SK-N-MC (cell line): ENCODE measurements at regions not wholly inside any gene's neighbourhood (a gene's known extent, or its start where the extent isn't known, plus 50 kb on each side); places are given as distances from the start of the nearest gene placed in this dataset.

Source experiments
- EZH2 ChIP-seq: fragments of 200-600 bp; sonication (generic); IDR thresholded peaks from one replicate; pipeline ENCODE4 v1.6.1; 2017; ENCODE audit warnings: antibody characterized with exemption
- FOXP2 ChIP-seq: optimal IDR thresholded peaks from 2 replicates; pipeline ENCODE3; 2011; ENCODE audit warnings: mild to moderate bottlenecking, moderate library complexity; ENCODE audit not compliant: insufficient read depth; ENCODE audit errors: extremely low read length, control extremely low read depth
- POLR2AphosphoS5 ChIP-seq: IDR thresholded peaks from 2 replicates; pipeline ENCODE4 v1.6.1; 2012; ENCODE audit warnings: mild to moderate bottlenecking, low read depth, low read length, borderline replicate concordance

DNA sequence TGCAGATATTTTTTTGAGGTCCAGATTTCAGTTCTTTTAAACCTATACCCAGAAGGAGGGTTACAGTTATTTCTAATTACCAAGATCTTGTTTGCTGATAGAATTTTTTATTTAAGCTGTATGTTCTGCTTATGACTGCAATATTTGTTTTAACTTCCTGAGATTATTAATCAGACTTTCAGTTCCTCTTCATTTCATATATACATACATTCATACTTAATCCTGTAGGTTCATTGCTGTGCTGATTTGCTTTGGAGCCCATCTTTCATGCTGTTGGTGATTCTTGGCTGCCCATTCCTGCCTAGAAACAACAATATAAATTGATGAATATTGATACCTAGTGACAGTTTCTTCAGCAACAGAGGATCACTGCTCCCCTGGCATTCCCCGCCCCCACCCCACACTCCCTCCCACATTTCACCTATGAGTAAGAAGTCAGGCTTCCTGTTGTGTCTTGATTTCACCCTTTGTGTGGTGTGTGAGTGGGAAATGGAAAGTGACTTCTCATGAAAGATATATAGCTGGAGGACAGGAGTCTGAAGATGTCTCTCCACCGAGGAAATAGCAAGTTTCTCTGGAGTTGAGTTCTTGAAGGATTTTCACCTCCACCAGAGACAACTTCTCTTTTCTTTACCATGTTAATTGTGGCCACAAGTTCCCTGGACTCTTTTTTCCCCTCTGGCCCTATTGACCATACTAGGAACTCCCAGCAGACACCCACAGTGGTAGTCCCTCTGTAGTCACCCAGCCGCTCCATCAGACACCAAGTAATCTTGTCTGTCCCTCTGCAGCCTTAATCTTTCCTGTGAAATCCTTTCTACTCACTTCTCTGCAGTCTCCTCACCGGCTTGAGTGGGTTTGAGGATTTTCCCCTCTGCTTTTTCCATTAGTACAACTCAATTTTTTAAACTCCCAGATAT, 118.4 kb downstream of the ASB9 start:
- no peak for TF ChIP-seq POLR2AphosphoS5
- TF ChIP-seq EZH2 = no peak
- TF ChIP-seq FOXP2 = no peak
